Lower lobe of right lung (tissue), 2 donors: ENCODE measurements at regions not wholly inside any gene's neighbourhood (a gene's known extent, or its start where the extent isn't known, plus 50 kb on each side); places are given as distances from the start of the nearest gene placed in this dataset.

Experiments used
- ATAC-seq, 2 donors: fragments of 200-7000 bp; cut with Tn5 transposase; one replicate each; pipeline ENCODE4 v1.9.1; 2020 to 2022; ENCODE audit warnings: mild to moderate bottlenecking in 2 of 2, moderate library complexity in 2 of 2
- DNase-seq: peaks from one replicate; pipeline ENCODE4 v3.0.0-alpha.2; 2020
- H3K27ac ChIP-seq: fragments of 200-600 bp; one replicate; pipeline ENCODE4 v1.8.0; 2022
- H3K27me3 ChIP-seq: fragments of 200-600 bp; one replicate; pipeline ENCODE4 v1.8.0; 2022; ENCODE audit warnings: low read depth
- H3K36me3 ChIP-seq: fragments of 200-600 bp; one replicate; pipeline ENCODE4 v1.8.0; 2022; ENCODE audit warnings: mild to moderate bottlenecking
- H3K4me1 ChIP-seq: fragments of 200-600 bp; one replicate; pipeline ENCODE4 v1.8.0; 2022
- H3K4me3 ChIP-seq: fragments of 200-600 bp; one replicate; pipeline ENCODE4 v1.8.0; 2022; ENCODE audit warnings: mild to moderate bottlenecking
- H3K9me3 ChIP-seq: fragments of 200-600 bp; one replicate; pipeline ENCODE4 v1.8.0; 2022
- CTCF ChIP-seq: fragments of 200-600 bp; IDR thresholded peaks from one replicate; pipeline ENCODE4 v1.8.0; 2022; ENCODE audit warnings: antibody characterized with exemption, mild to moderate bottlenecking
- intact Hi-C: fragments of 100-400 bp; cut with DNase I; formaldehyde crosslinking; loops from one replicate; pipeline ENCODE4 v1.11.0; 2022
- donor health status: DM: no; HTN: yes; CAD: no; lungs with severe emphysema.

DNA sequence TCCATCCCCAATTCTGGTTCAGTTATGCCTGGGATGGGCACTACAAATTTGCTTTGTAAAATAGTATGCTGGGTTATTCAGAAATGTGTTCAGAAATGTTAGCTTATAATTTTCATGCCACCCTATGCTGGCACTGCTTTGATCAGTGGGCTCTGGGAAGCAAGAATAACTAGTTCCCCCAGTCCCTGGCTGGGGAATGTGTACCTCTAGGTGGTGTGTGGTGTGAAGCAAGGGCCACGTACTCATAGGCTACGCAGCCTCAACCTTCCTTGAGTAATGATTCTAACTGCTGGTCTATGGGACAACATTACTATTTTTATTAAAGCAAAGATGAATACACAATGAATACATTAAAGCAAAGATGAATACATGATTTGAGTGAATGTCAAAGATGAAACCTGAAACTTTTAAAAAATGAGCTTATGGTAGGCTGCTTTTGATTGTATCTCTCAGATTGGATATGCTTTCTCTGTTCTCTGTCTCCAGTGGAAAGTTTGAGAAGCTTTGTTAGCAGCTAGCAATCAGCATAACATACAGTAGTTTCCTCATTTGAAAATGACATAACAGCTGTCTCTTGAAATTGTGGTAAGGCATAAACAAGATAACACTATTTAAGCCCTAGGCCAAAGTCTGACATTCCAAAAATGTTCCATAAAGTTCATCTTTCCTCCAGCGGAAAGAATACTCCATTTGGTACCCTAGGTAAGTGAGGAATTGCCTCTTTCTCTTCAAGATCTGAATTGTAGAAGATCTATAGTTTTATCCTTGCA, 174.7 kb upstream of the NFIB start:
- Histone ChIP-seq H3K4me1 (no peaks in the 10 kb centered on the region), H3K27ac (no peak overlapping the region), H3K27me3 (no peaks in the 10 kb centered on the region), H3K9me3 (no peaks in the 10 kb centered on the region), H3K4me3 (no peak overlapping the region), H3K36me3 (no peaks in the 10 kb centered on the region)
- DNase-seq (no peak), ATAC-seq (no peak)
- intact Hi-C loops = no loop called here
- no peak for TF ChIP-seq CTCF

DNA sequence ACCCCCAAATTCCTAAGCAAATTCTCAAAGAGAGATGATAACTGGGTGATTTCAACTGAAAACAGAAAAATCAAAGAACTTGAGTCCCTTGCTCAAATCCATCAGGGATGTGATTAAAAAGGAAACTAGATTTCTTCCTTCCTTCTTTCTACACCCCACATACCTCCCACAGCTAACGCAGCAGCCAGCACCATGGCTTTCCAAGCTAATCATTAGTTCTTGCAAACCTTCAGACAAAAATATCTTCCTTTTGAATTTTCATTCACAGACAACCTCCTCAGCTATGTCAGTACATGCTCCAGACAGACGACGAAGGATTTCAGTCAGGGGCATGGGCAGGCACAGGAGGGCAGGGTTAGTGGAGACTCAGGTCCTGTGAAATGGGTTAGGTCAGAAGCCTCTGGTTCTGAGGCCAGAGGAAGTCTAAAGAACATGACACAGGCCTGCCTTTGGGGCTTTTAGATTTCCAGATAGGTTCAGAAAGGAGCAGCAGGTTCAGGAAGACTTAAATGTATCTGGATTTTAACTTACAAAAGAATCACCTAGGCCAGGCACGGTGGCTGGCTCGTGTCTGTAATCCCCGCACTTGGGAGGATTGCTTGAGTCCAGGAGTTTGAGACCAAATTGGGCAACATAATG, 173.7 kb upstream of the NFIB start:
- DNase-seq (no peak), ATAC-seq (no peak)
- Histone ChIP-seq H3K36me3 (no peaks in the 10 kb centered on the region), H3K4me3 (no peak overlapping the region), H3K27me3 (no peaks in the 10 kb centered on the region), H3K4me1 (no peaks in the 10 kb centered on the region), H3K27ac (no peak overlapping the region), H3K9me3 (no peaks in the 10 kb centered on the region)
- no peak for TF ChIP-seq CTCF
- intact Hi-C loops = no loop called here

- intact Hi-C loops = no loop called here
- Histone ChIP-seq H3K9me3 (no peaks in the 10 kb centered on the region), H3K36me3 (no peaks in the 10 kb centered on the region), H3K27me3 (no peaks in the 10 kb centered on the region), H3K27ac (no peak overlapping the region), H3K4me3 (no peak overlapping the region), H3K4me1 (no peaks in the 10 kb centered on the region)
- ATAC-seq (no peak), DNase-seq (no peak)
- TF ChIP-seq CTCF = no peak
Observed at GRCh38 chr9:14485366-14485765, 171.4 kb upstream of the NFIB start.

- Histone ChIP-seq H3K36me3 (no peaks in the 10 kb centered on the region), H3K4me3 (no peak overlapping the region), H3K27ac (no peak overlapping the region), H3K4me1 (no peaks in the 10 kb centered on the region), H3K9me3 (no peaks in the 10 kb centered on the region), H3K27me3 (no peaks in the 10 kb centered on the region)
- DNase-seq = no peak
- ATAC-seq = no peak
- no peak for TF ChIP-seq CTCF
- intact Hi-C loops = no loop called here
Observed at GRCh38 chr9:14482856-14483255, 168.9 kb upstream of the NFIB start.

GRCh38 chr9:14480526-14480925, 166.6 kb upstream of the NFIB start:
- Histone ChIP-seq H3K27ac (no peak overlapping the region), H3K4me3 (no peak overlapping the region), H3K36me3 (no peaks in the 10 kb centered on the region), H3K27me3 (no peaks in the 10 kb centered on the region), H3K9me3 (no peaks in the 10 kb centered on the region), H3K4me1 (no peaks in the 10 kb centered on the region)
- intact Hi-C loops = no loop called here
- DNase-seq (no peak), ATAC-seq (no peak)
- TF ChIP-seq CTCF = no peak
